Lung microvascular endothelial cell (primary cell): ENCODE measurements at regions not wholly inside any gene's neighbourhood (a gene's known extent, or its start where the extent isn't known, plus 50 kb on each side); places are given as distances from the start of the nearest gene placed in this dataset.

Source experiments
- DNase-seq, 2 donors: peaks; one replicate each; pipeline versions ENCODE4 v3.0.0 to v3.0.0-alpha.2; 2010; ENCODE audit warnings: low read depth in 2 of 2

- DNase-seq: no peak
Measured at GRCh38 chr6:104226790-104227446, 632.8 kb downstream of the HACE1 start.

GRCh38 chr6:104218116-104218515 is 641.6 kb downstream of the HACE1 start:
- DNase-seq: no peak

GRCh38 chr6:104214901-104215300 is 644.8 kb downstream of the HACE1 start:
- DNase-seq: no peak

GRCh38 chr6:104212977-104213668 is 646.6 kb downstream of the HACE1 start:
- no peak for DNase-seq

DNA sequence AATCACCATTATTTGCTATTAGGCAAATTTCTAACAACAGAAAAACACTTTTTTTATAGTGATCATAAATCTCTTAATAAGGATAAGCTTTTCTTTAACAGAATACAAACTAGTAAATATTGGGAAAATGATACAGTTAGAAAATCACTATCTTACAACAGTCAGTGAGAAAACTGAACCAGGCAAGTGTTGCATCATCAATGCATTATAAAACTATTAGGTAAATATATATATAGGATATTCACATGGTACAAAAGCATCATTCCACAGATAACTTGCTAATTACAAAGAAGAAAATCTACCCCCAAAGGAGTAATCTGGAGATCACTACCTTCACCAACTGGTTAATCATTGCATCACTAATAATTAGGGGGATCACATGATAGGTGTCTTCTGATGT is 652.1 kb downstream of the HACE1 start:
- DNase-seq: no peak

GRCh38 chr6:104201557-104201956 is 658.2 kb downstream of the HACE1 start:
- DNase-seq: no peak

DNA sequence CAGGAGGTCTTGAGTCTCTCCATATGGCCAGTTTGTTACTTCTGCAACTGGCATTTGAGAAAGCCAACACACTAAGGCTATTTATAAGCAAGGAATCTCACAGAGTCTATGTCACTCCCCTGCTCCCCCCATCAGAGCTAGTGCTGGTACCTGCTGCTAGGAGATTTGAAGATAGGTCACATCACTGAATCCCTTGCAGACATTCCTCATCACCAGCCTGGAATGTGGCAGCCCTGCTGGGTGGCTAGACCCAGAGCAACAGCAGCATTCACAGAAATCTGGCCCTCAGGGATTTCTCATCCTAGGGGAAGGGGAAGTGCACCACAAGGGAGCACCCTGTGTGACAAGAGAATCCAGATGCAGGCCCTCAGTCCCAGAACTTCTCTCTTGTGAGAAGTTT is 672.1 kb downstream of the HACE1 start:
- no peak for DNase-seq

DNA sequence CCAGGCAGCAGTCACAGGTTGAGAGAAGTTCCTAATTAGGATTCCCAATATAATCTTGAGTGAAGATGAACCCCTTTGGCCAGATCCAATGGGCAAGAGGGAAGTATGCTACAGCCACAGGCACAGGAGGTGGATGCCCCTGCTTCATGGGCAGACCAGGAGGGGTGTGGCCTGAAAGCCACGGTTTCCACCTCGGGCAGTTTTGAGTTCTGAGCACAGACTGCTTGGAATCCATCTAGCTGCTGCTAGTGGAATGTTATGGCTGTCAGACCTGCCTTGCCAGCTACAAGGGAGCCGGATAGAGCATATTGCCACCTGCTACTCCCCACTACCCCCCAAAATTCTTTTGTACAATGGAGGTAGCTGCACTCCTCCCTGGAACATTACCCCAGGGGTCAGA is 672.9 kb downstream of the HACE1 start:
- DNase-seq: no peak

DNA sequence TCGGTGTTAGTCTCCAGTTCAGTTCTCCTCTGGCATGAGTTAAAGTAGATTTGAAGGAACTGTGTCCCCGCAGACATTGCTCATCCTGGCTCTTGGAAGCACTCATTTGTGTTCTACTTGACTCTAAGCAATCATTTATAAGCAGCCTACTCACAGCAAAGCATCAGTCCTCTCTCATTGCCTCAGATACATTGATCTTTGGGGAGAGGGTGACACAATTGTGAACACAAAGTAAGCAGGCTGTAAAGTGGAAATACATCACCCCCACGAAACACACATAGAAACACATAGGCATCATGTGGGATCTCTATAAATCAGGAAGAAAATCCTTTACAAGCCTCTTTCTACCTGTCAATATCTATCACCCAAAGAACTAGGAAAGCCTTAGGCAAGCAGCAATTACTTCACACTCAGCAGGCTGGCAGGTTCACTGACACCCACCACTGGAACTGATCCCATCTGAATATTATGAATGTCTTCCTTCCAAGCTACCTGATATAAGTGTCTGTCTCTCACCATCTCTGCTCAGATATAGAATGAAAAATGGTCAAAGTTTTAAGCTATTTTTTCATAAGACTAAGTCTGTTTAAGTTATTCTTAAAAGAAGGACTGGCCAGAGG is 675.8 kb downstream of the HACE1 start:
- no peak for DNase-seq

DNA sequence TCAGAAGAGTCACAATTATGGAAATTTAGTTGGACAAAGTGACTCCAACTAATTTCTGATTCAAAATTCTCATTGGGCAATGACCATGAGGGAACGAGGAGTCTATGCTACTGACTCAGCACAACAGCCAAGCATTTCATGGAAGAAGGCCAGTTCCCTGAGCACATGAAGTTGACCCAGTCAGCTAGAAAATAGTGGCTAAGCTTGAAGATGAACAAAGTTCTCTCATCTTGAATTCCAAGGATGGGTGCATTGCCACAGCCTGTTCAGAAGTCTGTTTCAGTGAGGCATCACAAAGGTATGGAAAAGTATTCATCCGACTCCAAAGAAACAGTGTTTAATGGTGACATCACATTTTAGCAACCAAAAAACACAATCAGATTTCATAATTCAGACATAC is 676.9 kb downstream of the HACE1 start:
- DNase-seq: no peak

- DNase-seq: no peak
Measured at GRCh38 chr6:104173668-104174067, 686.1 kb downstream of the HACE1 start.

DNA sequence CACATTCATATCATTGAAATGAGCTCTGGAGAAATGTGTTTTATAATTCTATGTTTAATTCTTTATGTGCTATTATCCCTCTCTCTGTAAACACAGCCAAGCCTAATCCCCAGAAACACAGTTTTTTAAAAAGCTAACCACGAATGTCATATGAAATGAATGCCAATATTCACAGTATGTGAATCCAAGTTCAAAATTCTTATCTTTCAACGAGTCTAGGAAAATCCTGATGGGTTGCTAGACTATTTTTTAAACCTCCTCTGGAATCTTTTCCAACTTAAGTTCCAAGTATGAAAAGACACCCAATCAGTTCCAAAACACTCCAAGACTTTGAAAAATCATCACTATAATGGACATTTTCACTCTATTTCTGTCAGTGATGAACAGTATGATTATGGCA is 689.3 kb downstream of the HACE1 start:
- no peak for DNase-seq

GRCh38 chr6:104166055-104166668 is 693.6 kb downstream of the HACE1 start:
- no peak for DNase-seq

DNA sequence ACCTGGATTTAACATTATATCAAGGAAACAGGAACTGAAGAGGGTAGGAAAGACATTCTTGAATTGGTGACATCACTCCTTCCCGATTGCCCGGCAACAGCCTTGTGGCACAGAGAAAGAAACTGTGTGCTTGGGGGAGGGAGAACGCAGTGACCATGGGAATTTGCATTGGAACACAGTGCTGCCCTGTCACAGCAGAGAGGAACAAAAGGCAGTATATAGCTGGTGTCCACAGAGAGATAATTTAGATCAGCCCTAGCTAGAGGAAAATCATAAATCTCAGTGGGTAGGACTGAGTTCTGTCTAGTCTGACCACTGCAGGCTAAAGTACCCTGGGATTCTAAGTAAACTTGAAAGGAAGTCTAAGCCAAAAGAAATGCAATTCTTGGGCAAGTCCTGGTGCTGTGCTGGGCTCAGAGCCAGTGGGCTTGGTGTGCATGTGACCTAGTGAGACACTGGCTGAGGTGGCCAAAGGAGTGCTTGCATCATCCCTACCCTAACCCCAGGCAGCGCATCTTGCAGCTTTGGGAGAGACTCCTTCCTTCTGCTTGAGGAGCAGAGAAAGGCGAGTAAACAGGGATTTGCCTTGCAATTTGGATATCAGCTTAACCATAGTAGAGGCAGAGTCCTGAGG is 697.6 kb downstream of the HACE1 start:
- no peak for DNase-seq

DNA sequence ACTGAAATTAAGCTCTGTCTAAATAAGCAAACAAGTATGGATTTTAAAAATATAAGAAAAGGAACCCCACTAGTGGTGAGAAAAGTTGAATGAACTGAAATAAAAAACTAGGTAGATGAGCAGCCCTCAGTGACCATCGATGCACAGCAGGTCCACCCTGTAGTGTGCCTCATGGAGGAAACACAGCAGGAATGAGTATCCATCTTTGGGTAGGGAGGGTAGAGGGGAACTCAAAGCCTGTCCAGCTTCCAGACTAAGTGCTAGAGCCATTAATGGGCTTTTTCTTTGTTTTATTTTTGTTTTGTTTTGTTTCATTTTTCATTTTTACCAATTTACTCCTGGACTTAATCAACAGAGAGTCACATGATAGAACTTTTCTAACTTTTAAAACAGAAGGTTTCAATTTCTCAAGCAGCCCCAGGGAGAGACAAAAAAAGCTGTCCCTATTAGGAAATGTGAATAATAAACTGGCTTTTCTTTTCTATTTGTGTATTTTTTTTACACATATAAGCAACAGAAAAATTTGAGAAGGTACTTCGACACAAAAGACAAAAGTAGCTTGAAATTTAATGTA is 700.6 kb downstream of the HACE1 start:
- no peak for DNase-seq

DNA sequence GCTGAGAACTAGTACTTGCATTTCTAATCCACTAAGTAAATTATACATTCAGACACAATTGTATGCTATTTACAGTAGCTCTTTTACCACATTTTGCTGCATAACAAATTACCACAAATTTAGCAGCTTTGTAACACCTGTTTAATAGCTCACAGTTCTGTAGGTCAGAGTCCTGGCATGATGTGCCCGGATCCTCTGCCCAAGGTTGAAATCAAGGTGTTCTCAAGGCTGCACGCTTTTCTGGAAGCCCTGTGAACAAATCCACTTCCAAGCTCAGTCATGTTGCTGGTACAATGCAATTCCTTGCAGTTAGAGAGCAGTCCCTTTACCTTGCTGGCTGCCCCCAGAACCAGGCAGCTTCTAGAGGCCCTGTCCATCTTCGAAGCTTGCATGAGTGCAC is 716.0 kb downstream of the HACE1 start:
- no peak for DNase-seq

- no peak for DNase-seq
Measured at GRCh38 chr6:104134876-104135275, 724.8 kb downstream of the HACE1 start.

- DNase-seq: no peak
Measured at GRCh38 chr6:104130343-104130742, 729.4 kb downstream of the HACE1 start.

- DNase-seq: no peak
Measured at GRCh38 chr6:104126315-104127005, 733.3 kb downstream of the HACE1 start.

DNA sequence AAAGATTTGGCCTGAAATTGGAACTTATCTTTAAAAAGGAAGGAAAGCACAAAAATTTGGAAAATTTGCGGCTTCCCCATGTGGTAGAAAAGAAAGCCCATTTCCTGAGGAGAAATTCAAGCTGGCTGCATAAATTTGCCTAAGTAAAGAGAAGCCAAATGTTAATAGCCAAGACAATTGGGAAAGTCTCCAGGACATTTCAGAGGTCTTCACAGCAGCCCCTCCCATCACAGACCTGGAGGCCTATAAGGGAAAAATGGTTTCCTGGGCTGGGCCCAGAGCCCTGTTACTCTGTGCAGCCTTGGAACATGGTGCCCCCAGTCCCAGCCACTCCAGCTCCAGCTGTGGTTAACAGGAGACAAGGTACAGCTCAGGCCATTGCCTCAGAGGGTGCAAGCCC is 736.5 kb downstream of the HACE1 start:
- DNase-seq: no peak

DNA sequence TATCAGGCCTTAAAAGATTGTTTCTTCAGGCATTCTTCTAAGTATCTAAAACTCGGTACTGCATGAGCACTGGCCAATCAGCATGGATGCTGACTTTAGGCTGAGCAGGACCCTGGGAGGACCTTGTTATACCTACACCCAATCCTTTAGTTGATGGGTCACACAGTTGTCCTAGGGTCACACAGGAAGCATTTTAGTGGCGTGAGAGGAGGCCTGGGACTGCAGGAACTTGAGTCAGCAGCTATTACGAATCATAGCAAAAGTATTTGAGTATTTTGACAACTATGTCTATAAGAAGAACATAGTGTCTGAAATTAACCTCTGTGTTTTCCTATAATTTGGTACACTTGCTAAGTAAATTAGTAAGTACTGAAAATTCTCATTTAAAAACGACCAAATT is 741.4 kb downstream of the HACE1 start:
- peak in 1 of 2 donors; percentile 43 for DNase-seq
